Gastrocnemius medialis (tissue), 4 donors: ENCODE measurements at regions not wholly inside any gene's neighbourhood (a gene's known extent, or its start where the extent isn't known, plus 50 kb on each side); places are given as distances from the start of the nearest gene placed in this dataset.

Experiments
- POLR2A ChIP-seq, 2 donors: fragments of 450-650 bp; IDR thresholded peaks; one replicate each; pipeline ENCODE4 v1.6.1; 2017; ENCODE audit warnings: antibody characterized with exemption in 2 of 2, mild to moderate bottlenecking in 2 of 2, moderate library complexity in 2 of 2
- TF ChIP-seq, protein P1 (sequence below), 5 experiments: fragments of 450-650 bp in 3 of 5; fragments of 200-600 bp in 2 of 5; sonication (generic) in 2 of 5; IDR thresholded peaks in 4 of 5; conservative IDR thresholded peaks in 1 of 5; 1 replicate in 4 of 5; 2 replicates in 1 of 5; pipeline ENCODE4 v1.5.1; 2016 to 2019; ENCODE audit warnings: antibody characterized with exemption in 5 of 5, mild to moderate bottlenecking in 3 of 5, moderate library complexity in 3 of 5

DNA sequence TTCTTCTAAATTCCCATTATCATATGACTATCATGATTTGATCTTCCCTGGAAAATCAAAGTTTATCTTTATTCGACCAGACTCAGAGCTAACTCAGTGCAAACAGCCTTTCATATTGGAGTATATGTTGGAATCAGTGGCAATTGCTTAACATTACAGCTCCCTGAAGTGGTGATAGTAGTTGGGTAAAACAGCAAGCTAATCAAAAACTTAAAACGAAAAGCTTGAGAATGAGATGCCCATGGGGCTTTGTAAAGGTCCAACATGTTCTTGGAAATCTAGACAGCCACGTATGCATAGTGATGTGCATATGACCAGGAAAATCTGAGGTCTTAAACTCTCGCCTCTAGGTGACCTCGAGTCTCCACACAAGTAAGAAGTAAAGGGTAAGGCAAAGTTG, 437.6 kb downstream of the KIF16B start:
- TF ChIP-seq, protein P1, sequence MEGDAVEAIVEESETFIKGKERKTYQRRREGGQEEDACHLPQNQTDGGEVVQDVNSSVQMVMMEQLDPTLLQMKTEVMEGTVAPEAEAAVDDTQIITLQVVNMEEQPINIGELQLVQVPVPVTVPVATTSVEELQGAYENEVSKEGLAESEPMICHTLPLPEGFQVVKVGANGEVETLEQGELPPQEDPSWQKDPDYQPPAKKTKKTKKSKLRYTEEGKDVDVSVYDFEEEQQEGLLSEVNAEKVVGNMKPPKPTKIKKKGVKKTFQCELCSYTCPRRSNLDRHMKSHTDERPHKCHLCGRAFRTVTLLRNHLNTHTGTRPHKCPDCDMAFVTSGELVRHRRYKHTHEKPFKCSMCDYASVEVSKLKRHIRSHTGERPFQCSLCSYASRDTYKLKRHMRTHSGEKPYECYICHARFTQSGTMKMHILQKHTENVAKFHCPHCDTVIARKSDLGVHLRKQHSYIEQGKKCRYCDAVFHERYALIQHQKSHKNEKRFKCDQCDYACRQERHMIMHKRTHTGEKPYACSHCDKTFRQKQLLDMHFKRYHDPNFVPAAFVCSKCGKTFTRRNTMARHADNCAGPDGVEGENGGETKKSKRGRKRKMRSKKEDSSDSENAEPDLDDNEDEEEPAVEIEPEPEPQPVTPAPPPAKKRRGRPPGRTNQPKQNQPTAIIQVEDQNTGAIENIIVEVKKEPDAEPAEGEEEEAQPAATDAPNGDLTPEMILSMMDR (IDR thresholded peaks at IDR 0.05 in 4 of 5, conservative IDR thresholded peaks at IDR 0.05 in 1 of 5) = no peak
- no peak for TF ChIP-seq POLR2A (IDR thresholded peaks at IDR 0.05)
